ENCODE measurements at regions not wholly inside any gene's neighbourhood (a gene's known extent, or its start where the extent isn't known, plus 50 kb on each side); places are given as distances from the start of the nearest gene placed in this dataset.

- DNase-seq (ENCODE audit: low spot score in 2 of 2): no peak
- TF ChIP-seq POLR2AphosphoS5 (IDR thresholded peaks at IDR 0.05) (no peak), CTCF (IDR thresholded peaks at IDR 0.05) (no peak), EP300 (IDR thresholded peaks at IDR 0.05) (no peak), POLR2A (IDR thresholded peaks at IDR 0.05) (no peak)
- WGBS: 80% methylated on average over 6 of the region's 6 CpGs
Measured at GRCh38 chr5:176184608-176185132, 53.6 kb upstream of the SIMC1 start.

GRCh38 chr5:176185133-176185733 lies 53.0 kb upstream of the SIMC1 start:
- 62% methylated on average over 9 of the region's 9 CpGs for WGBS
- Histone ChIP-seq H3K36me3 (no peaks in the 10 kb centered on the region), H3K9me3 (no peaks in the 10 kb centered on the region), H3K4me3 (no peak overlapping the region), H3K27me3 (peaks cover 22% of the 10 kb centered on the region), H3K4me1 (no peaks in the 10 kb centered on the region), H3K27ac (no peak overlapping the region)
- no peak for DNase-seq (ENCODE audit: low spot score in 2 of 2)
- no peak for TF ChIP-seq CTCF (IDR thresholded peaks at IDR 0.05)
- no peak for TF ChIP-seq POLR2AphosphoS5 (IDR thresholded peaks at IDR 0.05)
- TF ChIP-seq POLR2A (IDR thresholded peaks at IDR 0.05): no peak
- TF ChIP-seq EP300 (IDR thresholded peaks at IDR 0.05): no peak

More at GRCh38 chr5:176184608-176185132, 53.6 kb upstream of the SIMC1 start:
- Histone ChIP-seq H3K9me3 (no peaks in the 10 kb centered on the region), H3K4me3 (no peak overlapping the region), H3K36me3 (no peaks in the 10 kb centered on the region), H3K27me3 (peaks cover 27% of the 10 kb centered on the region), H3K4me1 (no peaks in the 10 kb centered on the region), H3K27ac (no peak overlapping the region)

GRCh38 chr5:176186107-176186506 lies 52.1 kb upstream of the SIMC1 start:
- Histone ChIP-seq H3K9me3 (no peaks in the 10 kb centered on the region), H3K4me3 (no peak overlapping the region), H3K27ac (no peak overlapping the region), H3K4me1 (no peaks in the 10 kb centered on the region), H3K36me3 (no peaks in the 10 kb centered on the region), H3K27me3 (peaks cover 16% of the 10 kb centered on the region)
- WGBS: 82% methylated on average over 3 of the region's 3 CpGs
- DNase-seq (ENCODE audit: low spot score in 2 of 2): no peak
- TF ChIP-seq POLR2A (IDR thresholded peaks at IDR 0.05) (no peak), POLR2AphosphoS5 (IDR thresholded peaks at IDR 0.05) (no peak), EP300 (IDR thresholded peaks at IDR 0.05) (no peak), CTCF (IDR thresholded peaks at IDR 0.05) (no peak)

- Histone ChIP-seq H3K36me3 (no peaks in the 10 kb centered on the region), H3K27me3 (peaks cover 23% of the 10 kb centered on the region), H3K9me3 (no peaks in the 10 kb centered on the region), H3K4me3 (no peak overlapping the region), H3K4me1 (no peaks in the 10 kb centered on the region), H3K27ac (no peak overlapping the region)
- DNase-seq (ENCODE audit: low spot score in 2 of 2): no peak
- WGBS: 77% methylated on average over 17 of the region's 17 CpGs
- TF ChIP-seq EP300 (IDR thresholded peaks at IDR 0.05): no peak
- TF ChIP-seq CTCF (IDR thresholded peaks at IDR 0.05): no peak
- TF ChIP-seq POLR2A (IDR thresholded peaks at IDR 0.05): no peak
- TF ChIP-seq POLR2AphosphoS5 (IDR thresholded peaks at IDR 0.05): no peak
Measured at GRCh38 chr5:176187276-176188062, 50.8 kb upstream of the SIMC1 start.

- 92% methylated on average over 7 of the region's 7 CpGs for whole genome bisulfite sequencing
Measured at GRCh38 chr5:176188085-176188484, 50.1 kb upstream of the SIMC1 start.

More at GRCh38 chr5:176188085-176188484, 50.1 kb upstream of the SIMC1 start:
- Histone ChIP-seq H3K27me3 (peaks cover 27% of the 10 kb centered on the region), H3K4me3 (no peak overlapping the region), H3K9me3 (no peaks in the 10 kb centered on the region), H3K36me3 (no peaks in the 10 kb centered on the region), H3K27ac (no peak overlapping the region), H3K4me1 (no peaks in the 10 kb centered on the region)
- no peak for DNase-seq (ENCODE audit: low spot score in 2 of 2)
- TF ChIP-seq CTCF (IDR thresholded peaks at IDR 0.05) (no peak), POLR2A (IDR thresholded peaks at IDR 0.05) (no peak), EP300 (IDR thresholded peaks at IDR 0.05) (no peak), POLR2AphosphoS5 (IDR thresholded peaks at IDR 0.05) (no peak)

Measured in suprapubic skin (tissue), 4 donors.